Keratinocyte (primary cell): ENCODE measurements at regions not wholly inside any gene's neighbourhood (a gene's known extent, or its start where the extent isn't known, plus 50 kb on each side); places are given as distances from the start of the nearest gene placed in this dataset.

ENCODE experiments used
- CTCF ChIP-seq, 3 experiments: IDR thresholded peaks in 1 of 3; conservative IDR thresholded peaks in 1 of 3; optimal IDR thresholded peaks in 1 of 3; 2 replicates in 2 of 3; 3 replicates in 1 of 3; pipeline versions ENCODE3 to v1.5.1; 2011; ENCODE audit warnings: low read length in 3 of 3, mild to moderate bottlenecking in 3 of 3, moderate library complexity in 2 of 3, control low read depth in 1 of 3, inconsistent platforms in 1 of 3; ENCODE audit not compliant: insufficient read depth in 2 of 3; ENCODE audit errors: extremely low read depth in 1 of 3
- EZH2 ChIP-seq: IDR thresholded peaks from one replicate; pipeline ENCODE4 v1.6.1; 2012; ENCODE audit warnings: inconsistent platforms, mild to moderate bottlenecking, low read length, moderate library complexity

- TF ChIP-seq CTCF (optimal IDR thresholded peaks at IDR 0.05 in 1 of 3, IDR thresholded peaks at IDR 0.05 in 1 of 3, conservative IDR thresholded peaks at IDR 0.05 in 1 of 3; ENCODE audit: extremely low read depth in 1 of 3, insufficient read depth in 2 of 3, low read length in 3 of 3) (no peak), EZH2 (no peak)
These were observed 69.1 kb upstream of the OLFM1 start for GRCh38 chr9:135018306-135018915.
